Astrocyte of the cerebellum (primary cell): ENCODE measurements at regions not wholly inside any gene's neighbourhood (a gene's known extent, or its start where the extent isn't known, plus 50 kb on each side); places are given as distances from the start of the nearest gene placed in this dataset.

Experiments
- DNase-seq: peaks from one replicate; pipeline ENCODE4 v3.0.0-alpha.2; 2011; ENCODE audit warnings: low read depth
- H3K4me3 ChIP-seq: 2 replicates; pipeline ENCODE4 v1.5.1; 2011; ENCODE audit warnings: mild to moderate bottlenecking, low read depth, low read length, moderate library complexity
- CTCF ChIP-seq: IDR thresholded peaks from 2 replicates; pipeline ENCODE4 v1.5.1; 2012; ENCODE audit warnings: low read length, low read depth, moderate library complexity, mild to moderate bottlenecking; ENCODE audit errors: missing control alignments
- in situ Hi-C: cut with HindIII; loops from 2 replicates; pipeline ENCODE4 v1.10.0; 2017; ENCODE audit warnings: low sequenced_read_pairs

- H3K4me3 ChIP-seq, result no peak overlapping the region
- no peak for DNase-seq
- TF ChIP-seq CTCF, result no peak
- in situ Hi-C loops, result no loop called here
Measured at GRCh38 chr2:106734165-106734564, 151.8 kb downstream of the ST6GAL2 start.

GRCh38 chr2:106735807-106736206, 150.2 kb downstream of the ST6GAL2 start:
- no peak overlapping the region for H3K4me3 ChIP-seq
- no peak for DNase-seq
- TF ChIP-seq CTCF, result no peak
- in situ Hi-C loops, result no loop called here

GRCh38 chr2:106736221-106736620, 149.7 kb downstream of the ST6GAL2 start:
- no peak for TF ChIP-seq CTCF
- in situ Hi-C loops, result no loop called here
- no peak overlapping the region for H3K4me3 ChIP-seq
- no peak for DNase-seq

- in situ Hi-C loops, result no loop called here
- no peak overlapping the region for H3K4me3 ChIP-seq
- no peak for DNase-seq
- no peak for TF ChIP-seq CTCF
Measured at GRCh38 chr2:106745468-106745867, 140.5 kb downstream of the ST6GAL2 start.

GRCh38 chr2:106749823-106750222, 136.1 kb downstream of the ST6GAL2 start:
- DNase-seq, result no peak
- in situ Hi-C loops, result no loop called here
- TF ChIP-seq CTCF, result no peak
- no peak overlapping the region for H3K4me3 ChIP-seq
